ENCODE measurements at regions not wholly inside any gene's neighbourhood (a gene's known extent, or its start where the extent isn't known, plus 50 kb on each side); places are given as distances from the start of the nearest gene placed in this dataset.

DNA sequence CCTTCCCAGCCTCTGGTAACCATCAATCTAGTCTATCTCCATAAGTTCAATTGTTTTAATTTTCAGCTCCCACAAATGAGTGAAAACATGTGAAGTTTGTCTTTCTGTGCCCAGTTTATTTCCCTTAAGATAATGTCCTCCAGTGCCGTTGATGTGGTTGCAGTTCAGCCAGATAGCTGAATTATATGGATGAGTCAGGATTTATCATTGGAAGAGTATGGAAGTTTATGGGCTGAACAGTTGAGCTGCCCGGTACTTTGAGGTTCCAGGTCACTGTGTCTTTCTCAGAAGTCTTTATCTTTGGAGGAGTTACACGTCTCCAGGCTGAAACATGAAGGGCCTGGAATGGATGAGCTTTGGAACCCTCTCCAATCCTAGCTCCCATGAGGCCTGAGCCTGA lies 120.1 kb downstream of the ASCL4 start:
- DNase-seq: no peak

- DNase-seq: no peak
Observed at GRCh38 chr12:107895966-107896365, 121.5 kb downstream of the ASCL4 start.

DNA sequence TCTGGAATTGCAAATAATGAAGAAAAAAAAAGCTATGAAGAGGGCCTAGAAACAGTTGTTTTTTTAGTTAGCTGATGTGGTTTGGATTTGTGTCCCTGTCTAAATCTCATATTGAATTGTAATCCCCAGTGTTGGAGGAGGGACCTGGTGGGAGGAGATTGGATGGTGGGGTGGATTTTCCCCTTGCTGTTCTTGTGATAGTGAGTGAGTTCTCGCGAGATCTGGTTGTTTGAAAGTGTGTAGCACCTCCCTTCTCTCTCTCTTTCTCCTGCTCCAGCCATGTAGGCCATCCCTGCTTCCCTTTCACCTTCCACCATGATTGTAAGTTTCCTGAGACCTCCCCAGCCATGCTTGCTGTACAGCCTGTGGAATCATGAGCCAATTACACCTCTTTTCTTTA lies 126.1 kb downstream of the ASCL4 start:
- DNase-seq: no peak

GRCh38 chr12:107903341-107904061 lies 129.0 kb downstream of the ASCL4 start:
- DNase-seq: peak; percentile 18

- no peak for DNase-seq
Observed at GRCh38 chr12:107906707-107907106, 132.2 kb downstream of the ASCL4 start.

GRCh38 chr12:107912421-107913004 lies 138.0 kb downstream of the ASCL4 start:
- DNase-seq: peak; percentile 49

- DNase-seq: no peak
Observed at GRCh38 chr12:107914460-107914977, 140.0 kb downstream of the ASCL4 start.

DNA sequence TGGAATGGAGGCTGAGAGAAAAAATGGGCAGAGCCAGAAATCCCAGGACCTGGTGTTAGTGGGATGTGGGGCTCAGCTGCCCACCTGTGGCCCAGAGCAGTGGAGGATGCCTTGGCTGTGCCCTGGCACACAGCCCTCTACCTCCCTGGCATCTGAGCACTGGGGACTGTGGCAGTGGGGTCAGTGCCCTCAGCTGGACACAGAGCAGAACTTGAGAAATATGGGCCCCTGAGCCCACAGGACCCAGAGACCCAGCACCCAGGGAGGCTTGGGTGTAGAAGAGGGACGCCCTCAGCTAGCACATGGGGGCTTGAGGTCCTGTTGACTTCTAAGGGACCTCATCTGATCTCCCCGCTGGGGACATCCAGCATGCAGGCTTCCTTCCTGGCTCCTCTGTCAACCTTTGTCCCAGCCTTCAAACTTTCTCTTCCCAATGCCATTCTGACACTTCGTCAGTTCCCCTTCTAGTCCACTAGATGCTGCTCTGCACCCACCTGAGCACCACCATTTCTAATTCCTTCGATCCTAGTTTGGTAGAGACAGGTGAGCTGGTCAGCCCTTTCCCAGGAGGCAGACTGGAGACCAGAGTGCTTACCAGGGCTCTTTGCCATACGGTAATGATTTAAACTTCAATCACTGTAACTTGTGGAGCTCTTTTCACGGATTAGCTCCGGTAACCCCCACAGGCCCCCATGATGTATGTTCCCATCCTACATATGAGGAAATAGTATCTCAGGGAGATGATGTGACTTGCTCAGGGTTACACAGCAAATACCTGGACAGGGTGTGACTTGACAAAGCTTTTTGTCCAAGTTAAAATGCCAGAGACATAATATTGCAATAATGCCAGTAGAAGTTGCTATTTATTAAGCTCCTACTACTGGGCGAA lies 143.7 kb downstream of the ASCL4 start:
- DNase-seq: no peak

GRCh38 chr12:107921062-107921461 lies 146.6 kb downstream of the ASCL4 start:
- no peak for DNase-seq

DNA sequence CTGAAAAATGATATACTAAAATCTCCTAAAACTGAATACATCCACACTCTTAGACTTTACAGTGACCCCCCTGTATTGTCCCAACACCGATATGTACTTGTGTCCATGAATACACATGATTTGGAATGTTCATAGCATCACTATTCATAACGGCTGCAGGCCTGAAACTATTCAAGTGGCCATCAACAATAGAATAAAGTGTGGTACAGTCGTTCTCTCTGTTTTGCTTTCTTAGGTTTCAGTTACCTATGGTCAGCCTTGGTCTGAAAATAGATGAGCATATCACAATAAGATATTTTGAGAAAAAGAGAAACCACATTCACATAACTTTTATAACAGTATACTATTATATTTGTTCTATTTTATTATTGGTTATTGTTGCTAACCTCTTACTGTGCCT lies 150.6 kb downstream of the ASCL4 start:
- DNase-seq: no peak

- no peak for DNase-seq
Observed at GRCh38 chr12:107929436-107929835, 154.9 kb downstream of the ASCL4 start.

- no peak for DNase-seq
Observed at GRCh38 chr12:107931761-107932160, 157.3 kb downstream of the ASCL4 start.

DNA sequence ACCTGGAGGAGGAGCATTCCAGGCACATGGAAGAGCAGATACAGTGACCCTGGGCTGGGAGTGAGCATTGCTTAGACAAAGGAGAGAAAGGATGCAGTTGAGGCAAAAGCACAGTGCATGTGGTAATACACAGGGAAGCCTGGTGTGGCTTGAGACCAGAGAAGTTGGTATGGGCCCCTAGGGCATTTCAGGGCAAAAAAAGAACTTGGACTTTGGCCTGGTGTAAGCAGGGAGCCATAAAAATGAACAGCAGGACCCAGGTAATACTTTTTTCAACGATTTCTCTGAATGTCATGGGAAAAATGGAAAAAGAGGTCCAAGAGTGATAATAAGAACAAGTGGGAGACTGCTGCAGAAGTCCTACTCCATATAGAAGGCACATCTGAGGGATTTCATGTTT lies 163.9 kb downstream of the ASCL4 start:
- DNase-seq: no peak

DNA sequence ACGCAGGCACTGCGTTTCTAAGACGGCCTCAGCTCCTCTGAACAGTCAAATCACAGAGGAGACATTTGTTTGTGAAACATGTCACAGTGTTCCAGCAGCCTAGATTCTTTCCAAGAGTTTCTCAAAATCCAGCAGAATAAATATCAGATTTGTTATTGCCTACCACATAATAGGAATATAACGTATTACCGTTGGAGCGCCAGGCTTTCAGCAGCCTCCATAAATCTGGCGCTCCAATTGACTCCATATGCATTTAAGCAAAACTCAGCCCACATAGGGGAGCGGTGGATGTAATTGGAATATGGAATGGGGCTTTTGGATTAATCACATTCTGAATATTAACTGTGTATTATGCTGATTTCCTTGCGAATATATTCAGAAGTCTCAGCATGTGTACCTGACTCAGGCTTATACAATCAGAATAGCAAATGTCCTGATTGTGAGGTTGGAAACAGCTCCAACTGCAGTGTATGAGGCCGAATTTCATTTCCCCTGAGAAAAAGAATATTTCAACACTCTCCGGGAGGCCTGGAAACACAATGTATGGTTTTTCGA lies 174.0 kb downstream of the ASCL4 start:
- DNase-seq: no peak

DNA sequence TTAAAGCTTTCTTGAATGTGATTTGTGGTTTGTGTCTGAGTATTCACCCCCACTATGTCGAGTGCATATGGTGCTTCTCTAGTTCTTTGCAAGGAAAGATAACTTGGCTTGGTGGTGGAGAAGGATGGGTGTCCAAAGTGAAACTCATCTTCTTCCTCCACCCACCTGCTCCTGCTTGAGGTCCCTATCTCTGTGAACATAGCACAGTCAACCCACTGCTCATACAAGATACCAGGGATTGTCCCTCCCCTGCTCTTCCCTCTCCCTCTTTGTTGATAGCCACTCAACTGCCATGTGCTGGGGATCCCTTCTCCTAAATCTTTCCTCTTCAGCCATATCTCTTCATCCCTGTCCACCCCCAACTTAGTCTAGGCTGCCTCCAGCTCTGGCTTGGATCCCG lies 176.5 kb downstream of the ASCL4 start:
- DNase-seq: no peak

GRCh38 chr12:107955966-107956643 lies 173.0 kb upstream of the WSCD2 start:
- DNase-seq: no peak

DNA sequence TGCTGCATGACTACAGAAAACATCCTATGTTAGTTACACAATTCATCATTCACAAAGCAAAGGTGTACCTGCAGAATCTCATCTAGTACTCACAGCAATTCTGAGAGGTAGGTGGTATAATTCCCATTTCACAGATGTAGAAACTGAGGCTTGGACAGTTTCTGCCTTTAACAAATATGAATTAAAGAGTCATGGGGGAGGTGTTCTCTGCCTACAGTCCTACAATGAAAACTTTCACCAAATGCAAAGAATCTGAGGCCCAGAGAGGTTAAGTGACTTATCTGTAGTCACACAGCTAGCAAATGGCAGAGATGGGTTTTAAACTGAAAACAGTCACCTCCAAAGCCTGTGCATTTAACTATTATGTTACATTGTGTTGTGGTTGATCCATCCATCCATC lies 171.6 kb upstream of the WSCD2 start:
- no peak for DNase-seq

- DNase-seq: no peak
Observed at GRCh38 chr12:107963635-107964034, 165.5 kb upstream of the WSCD2 start.

DNA sequence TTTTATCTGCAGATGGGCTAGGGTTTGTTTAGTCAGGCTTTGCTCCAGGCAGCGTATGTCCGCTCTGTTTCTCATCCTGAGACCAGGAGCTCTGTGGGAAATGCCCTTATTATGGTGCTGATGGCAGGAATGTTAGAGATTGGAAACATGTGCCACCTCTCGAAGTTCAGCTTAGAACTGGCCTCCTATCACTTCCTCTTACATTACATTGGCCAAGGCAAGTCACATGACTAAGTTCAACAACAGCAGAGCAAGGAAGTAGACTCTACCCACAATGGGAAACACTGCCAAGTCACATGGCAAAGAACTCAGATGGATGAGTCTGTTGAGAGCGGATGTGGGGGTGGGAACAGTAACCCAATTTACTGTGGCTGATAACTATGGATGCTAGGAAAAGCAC lies 161.9 kb upstream of the WSCD2 start:
- no peak for DNase-seq

DNA sequence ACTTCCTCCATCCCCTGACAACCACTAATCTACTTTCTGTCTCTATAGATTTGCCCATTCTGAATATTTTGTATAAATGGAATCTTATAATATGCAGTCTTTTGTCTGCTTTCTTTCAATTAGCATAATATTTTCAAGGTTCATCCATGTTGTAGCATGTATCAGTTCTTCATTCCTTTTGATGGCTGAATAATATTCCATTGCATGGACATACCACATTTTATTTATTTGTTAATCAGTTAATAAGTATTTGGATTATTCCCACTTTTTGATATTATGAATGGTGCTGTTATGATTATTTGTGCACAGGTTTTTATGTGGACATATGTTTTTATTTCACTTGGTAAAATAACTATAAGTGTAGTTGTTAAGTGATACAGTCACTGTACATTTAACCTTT lies 155.1 kb upstream of the WSCD2 start:
- no peak for DNase-seq

DNA sequence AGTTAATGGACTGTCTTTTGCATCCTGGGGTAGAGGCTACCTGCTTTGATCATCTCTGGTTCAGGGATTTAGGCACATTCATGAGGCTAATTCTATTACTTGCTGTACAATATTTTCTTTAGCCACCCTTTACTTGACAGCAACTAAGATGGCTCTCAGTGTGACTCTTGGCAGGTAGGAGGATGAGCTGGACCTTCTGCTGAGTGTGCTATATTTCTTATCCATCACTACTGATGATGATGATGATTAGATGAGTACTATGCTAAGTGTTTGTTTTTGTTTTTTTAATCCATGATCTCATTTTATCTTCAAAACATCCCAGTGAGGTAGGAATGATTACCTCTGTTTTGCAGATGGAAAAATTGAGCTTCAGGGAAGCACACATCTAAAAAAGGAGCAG lies 152.8 kb upstream of the WSCD2 start:
- no peak for DNase-seq

DNA sequence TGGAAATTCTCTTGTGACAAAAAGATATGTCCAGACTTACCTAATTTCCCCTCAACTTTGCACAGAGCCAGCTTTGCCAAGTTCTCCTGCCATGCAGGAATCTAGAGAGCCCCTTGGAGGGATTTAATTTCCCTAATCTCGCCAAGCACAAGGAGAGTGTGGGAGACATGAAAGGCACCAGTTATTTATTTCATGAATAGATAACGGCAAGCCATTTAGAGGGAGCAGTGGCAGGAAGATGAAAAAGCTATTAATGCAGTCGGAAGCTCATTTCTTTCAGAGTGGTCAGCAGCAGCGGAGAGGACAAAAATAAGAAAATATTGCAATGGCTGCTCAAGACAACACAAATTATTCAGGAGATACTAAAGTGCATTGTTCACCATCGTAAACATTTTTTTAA lies 150.9 kb upstream of the WSCD2 start:
- no peak for DNase-seq

GRCh38 chr12:107978641-107979040 lies 150.4 kb upstream of the WSCD2 start:
- no peak for DNase-seq

Measured in stimulated activated CD4-positive, alpha-beta T cell treated with anti-CD3 and anti-CD28 coated beads, Interleukin-12 subunit alpha, Interleukin-12 subunit beta, amount 100 ng/mL, for 4 hours (primary cell).